ENCODE measurements at regions not wholly inside any gene's neighbourhood (a gene's known extent, or its start where the extent isn't known, plus 50 kb on each side); places are given as distances from the start of the nearest gene placed in this dataset.
"Not testable (repeated sequence)": the region's sequence is repeated elsewhere in the genome, so short reads cannot be mapped to it uniquely, and the experiment has no call there.

DNA sequence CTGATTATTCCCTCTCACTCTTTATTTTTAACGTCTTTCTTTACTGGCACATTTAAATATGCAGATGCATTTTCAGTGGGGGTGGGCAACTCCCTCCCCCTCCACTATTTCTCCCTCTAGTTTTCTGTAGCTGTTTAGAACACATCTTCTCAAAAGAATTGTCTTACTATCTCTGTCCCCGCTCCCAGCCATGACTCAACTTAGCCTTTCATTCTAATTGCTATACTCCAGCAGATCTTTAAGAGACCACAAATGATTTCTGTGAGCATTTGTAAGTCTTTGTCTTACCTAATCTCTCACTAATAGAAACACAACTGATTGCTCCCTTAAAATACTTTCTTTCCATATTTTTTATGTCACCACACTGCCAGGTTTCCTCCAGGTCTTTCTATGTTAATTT is 350.9 kb downstream of the SPRY2 start:
- no peaks in the 10 kb centered on the region for H3K9me3 ChIP-seq (ENCODE audit: control insufficient read depth in 2 of 2, insufficient read depth in 1 of 2, low read length in 1 of 2)
- WGBS = 89% methylated on average over 2 of the region's 2 CpGs
- DNase-seq (ENCODE audit: low read depth in 6 of 9, low spot score in 9 of 9) = no peak
- H3K4me1 ChIP-seq (ENCODE audit: control insufficient read depth in 2 of 2, insufficient read depth in 2 of 2, low read length in 2 of 2) = no peaks in the 10 kb centered on the region
- no peaks in the 10 kb centered on the region for H3K27me3 ChIP-seq (ENCODE audit: control insufficient read depth in 2 of 2, insufficient read depth in 1 of 2, low read length in 1 of 2)
- no peaks in the 10 kb centered on the region for H3K36me3 ChIP-seq (ENCODE audit: control insufficient read depth in 2 of 2, insufficient read depth in 2 of 2, low read length in 1 of 2)
- no peak overlapping the region for H3K4me3 ChIP-seq (ENCODE audit: low read length in 2 of 2)
- H3K27ac ChIP-seq (ENCODE audit: low read depth in 1 of 2, low read length in 1 of 2) = no peak overlapping the region

GRCh38 chr13:79989217-79989661 is 351.7 kb downstream of the SPRY2 start:
- Histone ChIP-seq H3K9me3 (ENCODE audit: control insufficient read depth in 2 of 2, insufficient read depth in 1 of 2, low read length in 1 of 2) (no peaks in the 10 kb centered on the region), H3K27me3 (ENCODE audit: control insufficient read depth in 2 of 2, insufficient read depth in 1 of 2, low read length in 1 of 2) (no peaks in the 10 kb centered on the region), H3K36me3 (ENCODE audit: control insufficient read depth in 2 of 2, insufficient read depth in 2 of 2, low read length in 1 of 2) (no peaks in the 10 kb centered on the region), H3K4me3 (ENCODE audit: low read length in 2 of 2) (no peak overlapping the region), H3K4me1 (ENCODE audit: control insufficient read depth in 2 of 2, insufficient read depth in 2 of 2, low read length in 2 of 2) (no peaks in the 10 kb centered on the region), H3K27ac (ENCODE audit: low read depth in 1 of 2, low read length in 1 of 2) (no peak overlapping the region)
- DNase-seq (ENCODE audit: low read depth in 6 of 9, low spot score in 9 of 9) = no peak
- over 99% methylated on average over 3 of the region's 3 CpGs for WGBS

GRCh38 chr13:79988573-79988972 is 352.4 kb downstream of the SPRY2 start:
- Histone ChIP-seq H3K36me3 (ENCODE audit: control insufficient read depth in 2 of 2, insufficient read depth in 2 of 2, low read length in 1 of 2) (no peaks in the 10 kb centered on the region), H3K4me1 (ENCODE audit: control insufficient read depth in 2 of 2, insufficient read depth in 2 of 2, low read length in 2 of 2) (no peaks in the 10 kb centered on the region), H3K27ac (ENCODE audit: low read depth in 1 of 2, low read length in 1 of 2) (no peak overlapping the region), H3K27me3 (ENCODE audit: control insufficient read depth in 2 of 2, insufficient read depth in 1 of 2, low read length in 1 of 2) (no peaks in the 10 kb centered on the region), H3K4me3 (ENCODE audit: low read length in 2 of 2) (no peak overlapping the region), H3K9me3 (ENCODE audit: control insufficient read depth in 2 of 2, insufficient read depth in 1 of 2, low read length in 1 of 2) (no peaks in the 10 kb centered on the region)
- 95% methylated on average over 3 of the region's 3 CpGs for WGBS
- DNase-seq (ENCODE audit: low read depth in 6 of 9, low spot score in 9 of 9) = no peak

DNA sequence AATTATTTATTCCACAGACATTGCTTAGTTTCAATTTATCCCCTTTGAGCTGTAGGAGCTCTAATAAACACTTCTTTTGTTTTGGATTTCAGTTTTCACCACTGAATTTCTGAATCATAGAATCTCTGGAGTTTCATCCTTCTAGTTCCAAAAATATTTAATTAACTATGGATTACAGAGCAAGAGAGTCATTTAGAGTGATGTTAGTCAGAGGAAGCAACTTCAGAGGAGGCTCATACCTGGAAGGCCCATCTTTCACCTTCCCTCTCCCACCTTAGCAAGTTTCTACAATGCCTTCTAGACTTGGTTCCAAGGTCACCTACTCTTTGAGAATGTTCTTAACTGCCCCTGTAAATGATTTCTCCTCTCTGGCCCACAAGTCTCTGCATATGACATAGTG is 353.2 kb downstream of the SPRY2 start:
- DNase-seq (ENCODE audit: low read depth in 6 of 9, low spot score in 9 of 9) = no peak
- H3K27ac ChIP-seq (ENCODE audit: low read depth in 1 of 2, low read length in 1 of 2) = no peak overlapping the region
- H3K4me3 ChIP-seq (ENCODE audit: low read length in 2 of 2) = no peak overlapping the region
- no peaks in the 10 kb centered on the region for H3K9me3 ChIP-seq (ENCODE audit: control insufficient read depth in 2 of 2, insufficient read depth in 1 of 2, low read length in 1 of 2)
- H3K4me1 ChIP-seq (ENCODE audit: control insufficient read depth in 2 of 2, insufficient read depth in 2 of 2, low read length in 2 of 2) = no peaks in the 10 kb centered on the region
- H3K36me3 ChIP-seq (ENCODE audit: control insufficient read depth in 2 of 2, insufficient read depth in 2 of 2, low read length in 1 of 2) = no peaks in the 10 kb centered on the region
- no peaks in the 10 kb centered on the region for H3K27me3 ChIP-seq (ENCODE audit: control insufficient read depth in 2 of 2, insufficient read depth in 1 of 2, low read length in 1 of 2)

DNA sequence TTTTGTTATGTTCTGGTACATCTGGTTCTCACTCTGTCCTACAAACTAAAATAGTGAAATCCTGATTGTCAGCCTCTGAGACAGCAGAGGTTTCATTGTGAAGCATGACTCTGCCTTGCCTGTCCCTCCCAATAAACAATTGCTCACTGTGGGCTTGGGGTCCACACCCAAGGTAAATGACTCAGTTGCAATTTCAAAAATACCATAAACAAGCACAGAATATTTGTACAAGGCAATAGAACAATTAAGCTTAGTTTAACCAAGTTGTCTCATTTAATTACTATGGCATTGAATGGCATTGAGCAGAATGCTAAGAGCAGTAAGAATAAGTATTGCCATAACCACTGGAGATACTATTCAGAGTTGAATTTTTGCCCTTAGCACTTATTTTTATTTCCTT is 353.6 kb downstream of the SPRY2 start:
- Histone ChIP-seq H3K9me3 (ENCODE audit: control insufficient read depth in 2 of 2, insufficient read depth in 1 of 2, low read length in 1 of 2) (no peaks in the 10 kb centered on the region), H3K4me3 (ENCODE audit: low read length in 2 of 2) (no peak overlapping the region), H3K27me3 (ENCODE audit: control insufficient read depth in 2 of 2, insufficient read depth in 1 of 2, low read length in 1 of 2) (no peaks in the 10 kb centered on the region), H3K27ac (ENCODE audit: low read depth in 1 of 2, low read length in 1 of 2) (no peak overlapping the region), H3K4me1 (ENCODE audit: control insufficient read depth in 2 of 2, insufficient read depth in 2 of 2, low read length in 2 of 2) (no peaks in the 10 kb centered on the region), H3K36me3 (ENCODE audit: control insufficient read depth in 2 of 2, insufficient read depth in 2 of 2, low read length in 1 of 2) (no peaks in the 10 kb centered on the region)
- DNase-seq (ENCODE audit: low read depth in 6 of 9, low spot score in 9 of 9) = no peak

DNA sequence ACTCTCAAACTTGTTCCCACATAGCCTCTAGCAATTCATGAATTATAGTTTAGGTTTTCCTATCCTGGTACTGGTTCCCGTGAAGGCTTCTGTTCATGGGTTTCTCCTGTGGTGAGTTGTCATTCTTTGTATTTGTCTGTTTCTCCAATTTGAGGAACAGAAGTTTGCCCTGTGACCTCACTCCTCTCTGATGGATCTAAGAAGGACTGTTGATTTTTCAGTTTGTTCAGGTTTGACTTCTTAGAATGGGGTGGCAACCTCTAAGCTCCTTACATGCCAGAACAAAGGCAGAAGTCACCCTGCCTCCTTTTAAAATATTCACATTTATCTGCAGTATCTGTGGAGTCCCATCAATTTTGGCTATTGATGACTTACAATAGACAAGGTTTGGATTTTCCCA is 354.0 kb downstream of the SPRY2 start:
- Histone ChIP-seq H3K36me3 (ENCODE audit: control insufficient read depth in 2 of 2, insufficient read depth in 2 of 2, low read length in 1 of 2) (no peaks in the 10 kb centered on the region), H3K27ac (ENCODE audit: low read depth in 1 of 2, low read length in 1 of 2) (no peak overlapping the region), H3K27me3 (ENCODE audit: control insufficient read depth in 2 of 2, insufficient read depth in 1 of 2, low read length in 1 of 2) (no peaks in the 10 kb centered on the region), H3K4me1 (ENCODE audit: control insufficient read depth in 2 of 2, insufficient read depth in 2 of 2, low read length in 2 of 2) (no peaks in the 10 kb centered on the region), H3K9me3 (ENCODE audit: control insufficient read depth in 2 of 2, insufficient read depth in 1 of 2, low read length in 1 of 2) (no peaks in the 10 kb centered on the region), H3K4me3 (ENCODE audit: low read length in 2 of 2) (no peak overlapping the region)
- no peak for DNase-seq (ENCODE audit: low read depth in 6 of 9, low spot score in 9 of 9)
- 98% methylated on average over 1 of the region's 1 CpG for WGBS

GRCh38 chr13:79974935-79975650 is 365.8 kb downstream of the SPRY2 start:
- H3K36me3 ChIP-seq (ENCODE audit: control insufficient read depth in 2 of 2, insufficient read depth in 2 of 2, low read length in 1 of 2); H3K4me1 ChIP-seq (ENCODE audit: control insufficient read depth in 2 of 2, insufficient read depth in 2 of 2, low read length in 2 of 2); H3K4me3 ChIP-seq (ENCODE audit: low read length in 2 of 2); H3K27ac ChIP-seq (ENCODE audit: low read depth in 1 of 2, low read length in 1 of 2); DNase-seq (ENCODE audit: low read depth in 6 of 9, low spot score in 9 of 9); H3K27me3 ChIP-seq (ENCODE audit: control insufficient read depth in 2 of 2, insufficient read depth in 1 of 2, low read length in 1 of 2): not testable (repeated sequence)
- WGBS = 95% methylated on average over 7 of the region's 7 CpGs
- H3K9me3 ChIP-seq (ENCODE audit: control insufficient read depth in 2 of 2, insufficient read depth in 1 of 2, low read length in 1 of 2) = peaks cover 0 to 21% of the 10 kb centered on the region in 2 donors

DNA sequence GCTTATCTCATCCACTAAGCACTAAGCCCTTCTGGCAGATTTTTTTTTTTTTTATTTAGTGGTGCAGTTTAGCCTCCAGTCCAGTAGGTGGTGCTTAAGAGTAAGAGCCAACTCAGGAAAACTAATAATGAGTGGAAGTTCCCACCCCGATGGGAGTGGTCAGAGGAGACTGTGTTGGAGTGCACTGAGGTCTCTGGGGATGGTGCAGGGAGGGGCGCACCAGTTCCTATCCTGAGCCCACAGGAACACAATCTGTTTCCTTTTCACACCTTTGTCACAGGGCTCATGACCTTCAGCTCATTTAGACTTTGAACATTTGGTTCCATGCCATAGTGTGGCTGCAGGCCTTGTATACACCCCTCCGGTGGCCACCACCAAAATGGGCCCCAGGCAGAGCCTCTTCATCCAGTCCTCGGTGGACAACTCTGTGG is 367.4 kb downstream of the SPRY2 start:
- WGBS = 95% methylated on average over 4 of the region's 4 CpGs
- Histone ChIP-seq H3K9me3 (ENCODE audit: control insufficient read depth in 2 of 2, insufficient read depth in 1 of 2, low read length in 1 of 2) (peaks cover 0 to 21% of the 10 kb centered on the region in 2 donors), H3K27ac (ENCODE audit: low read depth in 1 of 2, low read length in 1 of 2) (no peak overlapping the region), H3K4me3 (ENCODE audit: low read length in 2 of 2) (no peak overlapping the region), H3K36me3 (ENCODE audit: control insufficient read depth in 2 of 2, insufficient read depth in 2 of 2, low read length in 1 of 2) (no peaks in the 10 kb centered on the region), H3K27me3 (ENCODE audit: control insufficient read depth in 2 of 2, insufficient read depth in 1 of 2, low read length in 1 of 2) (no peaks in the 10 kb centered on the region), H3K4me1 (ENCODE audit: control insufficient read depth in 2 of 2, insufficient read depth in 2 of 2, low read length in 2 of 2) (no peaks in the 10 kb centered on the region)
- no peak for DNase-seq (ENCODE audit: low read depth in 6 of 9, low spot score in 9 of 9)

DNA sequence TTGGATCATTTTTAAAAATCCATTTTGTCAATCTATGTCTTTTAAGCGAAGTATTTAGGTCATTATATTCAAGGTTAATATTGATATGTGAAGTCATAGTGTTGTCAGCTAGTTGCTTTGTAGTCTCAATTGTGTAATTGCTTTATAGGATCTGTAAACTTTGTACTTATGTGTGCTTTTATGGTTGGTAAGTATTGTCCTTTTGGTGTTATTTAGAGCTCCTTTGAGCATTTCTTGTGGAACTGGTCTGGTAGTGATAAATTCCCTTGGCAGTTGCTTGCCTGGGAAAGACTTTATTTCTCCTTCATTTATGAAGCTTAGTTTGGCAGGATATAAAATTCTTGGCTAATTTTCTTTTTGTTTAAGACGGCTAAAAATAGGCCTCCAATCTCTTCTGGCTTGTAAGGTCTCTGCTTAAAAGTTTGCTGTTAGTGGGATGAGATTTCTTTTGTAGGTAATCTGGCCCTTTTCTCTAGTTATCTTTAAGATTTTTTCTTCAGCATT is 368.8 kb downstream of the SPRY2 start:
- 96% methylated on average over 2 of the region's 2 CpGs for WGBS
- H3K27me3 ChIP-seq (ENCODE audit: control insufficient read depth in 2 of 2, insufficient read depth in 1 of 2, low read length in 1 of 2) = no peaks in the 10 kb centered on the region

More for the DNA sequence above, 368.8 kb downstream of the SPRY2 start:
- Histone ChIP-seq H3K4me3 (ENCODE audit: low read length in 2 of 2) (no peak overlapping the region), H3K36me3 (ENCODE audit: control insufficient read depth in 2 of 2, insufficient read depth in 2 of 2, low read length in 1 of 2) (no peaks in the 10 kb centered on the region), H3K4me1 (ENCODE audit: control insufficient read depth in 2 of 2, insufficient read depth in 2 of 2, low read length in 2 of 2) (no peaks in the 10 kb centered on the region), H3K9me3 (ENCODE audit: control insufficient read depth in 2 of 2, insufficient read depth in 1 of 2, low read length in 1 of 2) (peaks cover 0 to 21% of the 10 kb centered on the region in 2 donors), H3K27ac (ENCODE audit: low read depth in 1 of 2, low read length in 1 of 2) (no peak overlapping the region)
- DNase-seq (ENCODE audit: low read depth in 6 of 9, low spot score in 9 of 9) = no peak

Data from thymus (tissue), 11 donors.